Keratinocyte (primary cell): ENCODE measurements at regions not wholly inside any gene's neighbourhood (a gene's known extent, or its start where the extent isn't known, plus 50 kb on each side); places are given as distances from the start of the nearest gene placed in this dataset.

Source experiments
- DNase-seq: peaks from one replicate; pipeline ENCODE4 v3.0.0-alpha.2; 2011; ENCODE audit warnings: low read depth, missing footprints, low spot score
- FAIRE-seq: peaks from 2 replicates; lab custom pipeline; 2011; peaks lifted over from hg19 to GRCh38; lab: Jason Lieb, UNC
- H2AFZ ChIP-seq: 2 replicates; pipeline ENCODE4 v1.6.0; 2012; ENCODE audit warnings: low read length, control low read depth, inconsistent platforms; ENCODE audit not compliant: control insufficient read depth
- H3K27ac ChIP-seq: 2 replicates; pipeline ENCODE4 v1.5.1; 2011; ENCODE audit warnings: low read length; ENCODE audit not compliant: control insufficient read depth, insufficient read depth
- H3K27me3 ChIP-seq: 3 replicates; pipeline ENCODE4 v1.6.0; 2011; ENCODE audit warnings: low read length; ENCODE audit not compliant: control insufficient read depth, insufficient read depth; ENCODE audit errors: extremely low read depth
- H3K36me3 ChIP-seq, 2 experiments: 2 replicates in 1 of 2; 3 replicates in 1 of 2; pipeline ENCODE4 v1.5.1; 2011; ENCODE audit warnings: low read length in 2 of 2, mild to moderate bottlenecking in 1 of 2; ENCODE audit not compliant: control insufficient read depth in 2 of 2, insufficient read depth in 2 of 2; ENCODE audit errors: extremely low read depth in 1 of 2
- H3K4me1 ChIP-seq: 3 replicates; pipeline ENCODE4 v1.5.1; 2011; ENCODE audit warnings: low read length; ENCODE audit not compliant: control insufficient read depth, insufficient read depth; ENCODE audit errors: extremely low read depth
- H3K4me2 ChIP-seq: 3 replicates; pipeline ENCODE4 v1.6.0; 2011; ENCODE audit warnings: low read depth, low read length; ENCODE audit not compliant: control insufficient read depth, insufficient read depth; ENCODE audit errors: extremely low read depth
- H3K4me3 ChIP-seq, 3 experiments: fragments of 200-600 bp in 1 of 3; sonication (generic) in 1 of 3; 2 replicates in 2 of 3; 3 replicates in 1 of 3; pipeline ENCODE4 v1.5.1; 2011 to 2016; ENCODE audit warnings: low read length in 3 of 3, mild to moderate bottlenecking in 3 of 3, control low read depth in 2 of 3, inconsistent platforms in 1 of 3, low read depth in 1 of 3, mixed read lengths in 1 of 3, mixed run types in 1 of 3, moderate library complexity in 1 of 3; ENCODE audit not compliant: control insufficient read depth in 2 of 3, insufficient read depth in 2 of 3; ENCODE audit errors: extremely low read depth in 1 of 3
- H3K79me2 ChIP-seq: 2 replicates; pipeline ENCODE4 v1.6.0; 2012; ENCODE audit warnings: low read length; ENCODE audit not compliant: control insufficient read depth, insufficient read depth
- H3K9ac ChIP-seq: 3 replicates; pipeline ENCODE4 v1.6.0; 2011; ENCODE audit warnings: low read length; ENCODE audit not compliant: control insufficient read depth, insufficient read depth; ENCODE audit errors: extremely low read depth
- H3K9me1 ChIP-seq: 3 replicates; pipeline ENCODE4 v1.6.0; 2011; ENCODE audit warnings: low read length; ENCODE audit not compliant: control insufficient read depth, insufficient read depth; ENCODE audit errors: extremely low read depth
- H3K9me3 ChIP-seq: 2 replicates; pipeline ENCODE4 v1.5.1; 2012; ENCODE audit warnings: low read depth, low read length; ENCODE audit not compliant: control insufficient read depth
- H4K20me1 ChIP-seq: 3 replicates; pipeline ENCODE4 v1.6.0; 2011; ENCODE audit warnings: low read length; ENCODE audit not compliant: control insufficient read depth, insufficient read depth; ENCODE audit errors: extremely low read depth
- CTCF ChIP-seq, 3 experiments: IDR thresholded peaks in 1 of 3; conservative IDR thresholded peaks in 1 of 3; optimal IDR thresholded peaks in 1 of 3; 2 replicates in 2 of 3; 3 replicates in 1 of 3; pipeline versions ENCODE3 to v1.5.1; 2011; ENCODE audit warnings: low read length in 3 of 3, mild to moderate bottlenecking in 3 of 3, moderate library complexity in 2 of 3, control low read depth in 1 of 3, inconsistent platforms in 1 of 3; ENCODE audit not compliant: insufficient read depth in 2 of 3; ENCODE audit errors: extremely low read depth in 1 of 3
- EZH2 ChIP-seq: IDR thresholded peaks from one replicate; pipeline ENCODE4 v1.6.1; 2012; ENCODE audit warnings: inconsistent platforms, mild to moderate bottlenecking, low read length, moderate library complexity
- dilution Hi-C: fragments of 300-500 bp; cut with MboI; formaldehyde crosslinking; loops from one replicate; pipeline ENCODE4 v1.7.0; 2020; ENCODE audit warnings: low sequenced_read_pairs; ENCODE audit not compliant: extremely low pct_ligation_motif_present

GRCh38 chr4:19128176-19128575 is 1106.6 kb upstream of the LCORL start:
- H3K27me3 ChIP-seq = no peaks in the 10 kb centered on the region
- dilution Hi-C loops = no loop called here
- H4K20me1 ChIP-seq = no peaks in the 10 kb centered on the region
- H3K36me3 ChIP-seq = no peaks in the 10 kb centered on the region
- H3K9me1 ChIP-seq = no peaks in the 10 kb centered on the region
- H3K9me3 ChIP-seq = no peaks in the 10 kb centered on the region
- no peak overlapping the region for H3K9ac ChIP-seq
- no peaks in the 10 kb centered on the region for H3K79me2 ChIP-seq
- no peak overlapping the region for H2AFZ ChIP-seq
- TF ChIP-seq CTCF (optimal IDR thresholded peaks at IDR 0.05 in 1 of 3, IDR thresholded peaks at IDR 0.05 in 1 of 3, conservative IDR thresholded peaks at IDR 0.05 in 1 of 3; ENCODE audit: extremely low read depth in 1 of 3, insufficient read depth in 2 of 3, low read length in 3 of 3) (no peak), EZH2 (no peak)
- no peak overlapping the region for H3K4me2 ChIP-seq
- no peaks in the 10 kb centered on the region for H3K4me1 ChIP-seq
- no peak overlapping the region for H3K4me3 ChIP-seq
- no peak for FAIRE-seq
- H3K27ac ChIP-seq = no peak overlapping the region
- DNase-seq = no peak

GRCh38 chr4:19126903-19127302 is 1105.3 kb upstream of the LCORL start:
- no peak overlapping the region for H2AFZ ChIP-seq
- H3K36me3 ChIP-seq = no peaks in the 10 kb centered on the region
- FAIRE-seq (no peak), DNase-seq (no peak)
- no peaks in the 10 kb centered on the region for H3K79me2 ChIP-seq
- dilution Hi-C loops = no loop called here
- H3K9me3 ChIP-seq = no peaks in the 10 kb centered on the region
- no peak overlapping the region for H3K4me2 ChIP-seq
- no peaks in the 10 kb centered on the region for H4K20me1 ChIP-seq
- TF ChIP-seq EZH2 (no peak), CTCF (optimal IDR thresholded peaks at IDR 0.05 in 1 of 3, IDR thresholded peaks at IDR 0.05 in 1 of 3, conservative IDR thresholded peaks at IDR 0.05 in 1 of 3; ENCODE audit: extremely low read depth in 1 of 3, insufficient read depth in 2 of 3, low read length in 3 of 3) (no peak)
- H3K4me3 ChIP-seq = no peak overlapping the region
- no peaks in the 10 kb centered on the region for H3K9me1 ChIP-seq
- H3K27ac ChIP-seq = no peak overlapping the region
- H3K4me1 ChIP-seq = no peaks in the 10 kb centered on the region
- H3K9ac ChIP-seq = no peak overlapping the region
- no peaks in the 10 kb centered on the region for H3K27me3 ChIP-seq
